ENCODE measurements at regions not wholly inside any gene's neighbourhood (a gene's known extent, or its start where the extent isn't known, plus 50 kb on each side); places are given as distances from the start of the nearest gene placed in this dataset.
"Not testable (repeated sequence)": the region's sequence is repeated elsewhere in the genome, so short reads cannot be mapped to it uniquely, and the experiment has no call there.

GRCh38 chr2:128613876-128614275, 295.2 kb upstream of the HS6ST1 start:
- no peak for DNase-seq (ENCODE audit: low spot score)

GRCh38 chr2:128614907-128615306, 296.2 kb upstream of the HS6ST1 start:
- not testable (repeated sequence) for DNase-seq (ENCODE audit: low spot score)

- no peak for DNase-seq (ENCODE audit: low spot score)
These were observed 296.9 kb upstream of the HS6ST1 start for GRCh38 chr2:128615571-128615970.

- DNase-seq (ENCODE audit: low spot score): no peak
These were observed 298.4 kb upstream of the HS6ST1 start for GRCh38 chr2:128617029-128617590.

- DNase-seq (ENCODE audit: low spot score): no peak
These were observed 299.0 kb upstream of the HS6ST1 start for GRCh38 chr2:128617661-128618060.

GRCh38 chr2:128618642-128619041, 300.0 kb upstream of the HS6ST1 start:
- no peak for DNase-seq (ENCODE audit: low spot score)

- no peak for DNase-seq (ENCODE audit: low spot score)
These were observed 301.0 kb upstream of the HS6ST1 start for GRCh38 chr2:128619471-128620325.

- no peak for DNase-seq (ENCODE audit: low spot score)
These were observed 302.4 kb upstream of the HS6ST1 start for GRCh38 chr2:128621074-128621473.

- DNase-seq (ENCODE audit: low spot score): no peak
These were observed 303.7 kb upstream of the HS6ST1 start for GRCh38 chr2:128622371-128622770.

GRCh38 chr2:128622955-128623620, 304.4 kb upstream of the HS6ST1 start:
- no peak for DNase-seq (ENCODE audit: low spot score)

GRCh38 chr2:128623776-128624761, 305.4 kb upstream of the HS6ST1 start:
- no peak for DNase-seq (ENCODE audit: low spot score)

GRCh38 chr2:128624956-128625355, 306.3 kb upstream of the HS6ST1 start:
- DNase-seq (ENCODE audit: low spot score): no peak

- no peak for DNase-seq (ENCODE audit: low spot score)
These were observed 306.8 kb upstream of the HS6ST1 start for GRCh38 chr2:128625421-128625820.

- DNase-seq (ENCODE audit: low spot score): no peak
These were observed 307.5 kb upstream of the HS6ST1 start for GRCh38 chr2:128625963-128626759.

GRCh38 chr2:128626760-128627511, 308.3 kb upstream of the HS6ST1 start:
- DNase-seq (ENCODE audit: low spot score): no peak

- no peak for DNase-seq (ENCODE audit: low spot score)
These were observed 309.5 kb upstream of the HS6ST1 start for GRCh38 chr2:128628206-128628605.

GRCh38 chr2:128628996-128629395, 310.3 kb upstream of the HS6ST1 start:
- no peak for DNase-seq (ENCODE audit: low spot score)

- no peak for DNase-seq (ENCODE audit: low spot score)
These were observed 312.5 kb upstream of the HS6ST1 start for GRCh38 chr2:128630974-128631697.

- no peak for DNase-seq (ENCODE audit: low spot score)
These were observed 313.2 kb upstream of the HS6ST1 start for GRCh38 chr2:128631698-128632500.
